NCI-H226 (cell line): ENCODE measurements at regions not wholly inside any gene's neighbourhood (a gene's known extent, or its start where the extent isn't known, plus 50 kb on each side); places are given as distances from the start of the nearest gene placed in this dataset.
"Not testable (repeated sequence)": the region's sequence is repeated elsewhere in the genome, so short reads cannot be mapped to it uniquely, and the experiment has no call there.

Experiments
- DNase-seq: peaks from one replicate; pipeline ENCODE4 v3.0.0-alpha.2; 2015

DNA sequence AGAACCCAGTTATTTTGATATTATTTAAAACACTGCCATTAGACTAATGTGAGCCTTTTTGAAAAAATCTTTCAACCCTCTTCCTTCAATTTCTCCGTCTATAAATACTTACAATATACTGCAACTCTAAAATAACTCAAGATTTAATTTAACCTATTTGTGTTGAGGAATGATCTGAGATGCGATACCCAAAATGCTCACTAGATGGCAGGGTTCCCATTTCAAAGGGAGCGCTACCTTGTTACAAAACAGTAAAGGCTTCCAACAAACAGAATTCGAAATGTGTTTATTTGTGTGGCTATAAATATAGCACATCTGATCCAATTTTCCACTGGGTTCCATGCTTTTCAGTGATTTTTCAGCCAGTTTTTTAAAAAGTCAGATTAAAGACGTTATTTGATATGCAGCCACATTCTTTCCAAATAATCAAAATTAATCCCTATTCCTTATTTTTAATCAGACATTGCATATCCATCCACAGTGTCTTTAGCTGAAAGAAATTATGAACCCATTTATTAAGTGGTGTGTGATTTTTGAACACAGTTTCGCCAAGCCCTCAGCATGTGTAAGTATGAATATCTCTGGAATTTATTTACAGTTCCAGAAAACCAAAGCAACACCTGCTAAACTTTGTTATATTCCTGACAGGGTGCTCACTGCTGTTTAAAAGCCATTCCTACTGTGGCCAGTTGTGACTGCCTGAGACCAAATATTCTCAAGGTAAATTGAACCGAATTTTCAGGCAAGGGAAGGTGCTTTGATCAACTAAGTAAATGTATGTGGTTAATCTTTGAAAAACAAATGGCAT lies 668.0 kb upstream of the LCORL start:
- DNase-seq = peak; percentile 8

- not testable (repeated sequence) for DNase-seq
Observed at GRCh38 chr4:18688351-18688750, 666.8 kb upstream of the LCORL start.

- no peak for DNase-seq
Observed at GRCh38 chr4:18686338-18687037, 664.9 kb upstream of the LCORL start.

DNA sequence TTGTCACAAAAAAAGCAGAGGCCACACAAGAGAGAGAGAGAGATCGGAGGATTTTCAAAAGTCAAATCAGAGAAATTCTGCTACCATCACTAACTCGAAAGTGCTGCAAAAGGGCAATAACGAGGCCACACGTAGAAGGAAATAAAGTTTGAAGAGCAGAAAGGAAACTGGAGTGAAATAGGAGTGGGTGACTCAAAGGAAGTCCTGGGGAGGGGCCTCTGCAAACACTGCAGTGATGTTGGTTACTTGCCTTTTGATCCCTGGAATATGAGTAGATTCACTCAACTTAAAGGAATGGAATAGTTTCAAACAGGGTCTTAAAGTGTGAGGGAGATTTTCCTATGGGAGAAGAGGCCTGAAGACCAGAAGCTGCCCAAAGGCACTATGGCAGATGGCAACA lies 663.4 kb upstream of the LCORL start:
- no peak for DNase-seq

DNA sequence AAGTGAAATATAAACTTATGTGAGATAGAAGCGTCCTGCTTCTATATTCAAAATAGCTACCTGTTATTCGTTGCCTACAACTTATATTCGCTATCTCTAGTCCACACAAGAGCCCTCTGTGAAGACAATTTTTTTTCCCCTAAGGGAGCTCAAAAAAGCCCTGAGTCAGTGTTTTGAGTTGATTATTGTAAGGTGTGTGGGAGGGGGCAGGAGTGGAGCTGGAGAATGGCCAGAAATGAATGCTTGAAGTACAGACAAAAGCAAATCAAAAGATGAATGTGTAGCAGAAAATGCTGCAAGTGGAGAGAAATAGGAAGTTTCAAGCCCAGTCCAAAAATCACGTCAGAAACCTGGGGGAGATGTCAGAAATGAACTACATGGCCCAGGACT lies 655.0 kb upstream of the LCORL start:
- no peak for DNase-seq

DNA sequence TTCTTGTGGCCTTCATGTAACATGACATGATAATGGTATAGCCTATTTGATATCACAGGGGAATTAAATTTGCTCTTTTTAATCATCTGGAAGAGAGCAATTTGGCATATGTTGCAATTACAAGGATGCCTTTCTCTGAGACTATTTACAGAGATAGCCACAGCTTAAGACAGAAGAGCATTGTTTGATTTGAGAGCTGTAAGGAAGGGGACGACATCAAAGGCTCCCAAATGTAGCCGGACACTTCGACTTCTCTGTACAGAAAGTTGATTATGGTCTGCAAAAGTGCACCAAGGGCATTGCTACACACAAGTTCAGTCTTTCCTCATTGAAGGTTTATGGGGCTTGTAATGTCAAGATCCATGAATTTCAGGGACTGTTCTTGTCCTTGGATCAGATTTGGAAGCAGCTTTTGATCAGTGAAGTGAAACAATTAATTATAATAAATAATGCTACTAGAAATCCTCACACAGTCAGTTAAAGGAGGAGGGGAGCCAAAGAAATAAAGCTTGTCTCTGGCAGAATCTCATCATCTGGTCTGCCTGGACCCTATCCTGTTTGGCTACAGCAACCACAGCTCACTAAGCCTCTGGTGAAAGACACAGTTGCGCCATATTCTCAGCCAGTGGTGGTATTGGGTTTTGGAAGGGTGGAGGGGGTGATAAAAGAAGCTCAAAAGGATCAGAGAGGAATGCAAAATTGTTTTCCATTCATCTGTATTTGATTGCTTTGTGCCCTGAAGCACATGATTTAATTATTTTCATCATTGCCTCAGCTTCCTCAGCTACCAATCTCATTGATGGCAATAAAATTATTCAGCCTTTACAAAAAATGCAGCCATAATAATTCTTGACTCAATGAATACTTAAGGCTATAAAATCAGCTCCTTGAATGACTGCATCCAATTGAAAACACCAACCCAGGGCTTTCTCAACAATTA lies 654.3 kb upstream of the LCORL start:
- DNase-seq = no peak

- DNase-seq = no peak
Observed at GRCh38 chr4:18670034-18670433, 648.5 kb upstream of the LCORL start.

GRCh38 chr4:18669390-18669789 lies 647.8 kb upstream of the LCORL start:
- no peak for DNase-seq

GRCh38 chr4:18666322-18666721 lies 644.8 kb upstream of the LCORL start:
- no peak for DNase-seq

DNA sequence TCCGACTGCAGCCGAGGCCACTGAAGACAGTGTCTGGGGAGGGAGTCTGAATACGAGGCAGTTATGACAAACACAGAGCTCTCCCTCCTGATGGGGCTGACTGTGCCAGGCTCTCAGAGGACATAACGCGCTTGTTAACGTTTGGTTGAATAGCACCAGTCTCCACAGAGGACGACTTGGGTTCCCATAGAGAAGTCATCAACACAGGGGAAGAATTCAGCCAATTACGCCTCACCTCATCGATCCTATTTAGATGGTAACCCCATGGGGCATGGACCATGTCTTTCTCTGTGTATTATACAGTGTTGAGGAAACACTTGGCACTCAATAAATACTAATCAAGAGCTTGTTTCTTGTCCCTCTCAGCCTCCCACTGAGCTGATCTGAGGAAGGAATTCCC lies 642.6 kb upstream of the LCORL start:
- DNase-seq = no peak

DNA sequence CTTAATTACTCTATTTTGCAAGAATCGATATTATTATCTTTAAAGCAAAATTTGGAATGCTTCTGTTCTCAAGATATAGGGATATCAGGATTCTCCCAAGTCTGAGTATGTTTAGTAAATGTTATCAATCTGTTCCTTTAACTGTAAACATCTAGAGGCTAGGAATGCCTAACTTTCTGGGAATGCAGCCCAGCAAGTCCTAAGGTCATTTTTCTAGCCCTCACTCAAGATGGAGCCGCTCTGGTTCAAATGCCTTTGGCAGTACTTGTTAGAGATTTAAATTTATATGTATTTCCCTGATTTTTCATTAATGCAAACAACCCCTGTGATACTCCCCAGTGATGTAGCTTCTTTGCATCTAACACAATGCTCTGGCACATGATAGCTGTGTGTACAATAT lies 623.8 kb upstream of the LCORL start:
- no peak for DNase-seq

- no peak for DNase-seq
Observed at GRCh38 chr4:18641334-18641733, 619.8 kb upstream of the LCORL start.

DNA sequence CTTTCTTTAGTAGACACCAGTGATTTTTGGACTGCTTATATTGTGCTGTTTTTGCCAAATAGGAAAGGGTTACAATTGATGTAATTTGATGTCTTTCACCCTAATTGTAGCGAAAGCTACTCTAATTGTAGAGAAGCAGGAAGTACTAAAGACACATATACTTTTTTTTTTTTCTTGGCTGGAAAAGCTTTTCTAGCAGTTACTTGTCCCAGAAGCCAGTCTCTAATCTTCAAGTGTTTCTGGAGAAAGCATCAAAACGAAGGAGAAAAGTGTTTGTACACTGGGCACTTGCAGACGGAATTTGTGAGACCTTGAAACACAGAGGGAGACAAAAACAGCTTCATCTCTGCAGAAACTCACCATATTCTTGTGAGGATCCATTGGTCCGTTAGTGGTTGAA lies 616.5 kb upstream of the LCORL start:
- no peak for DNase-seq

DNA sequence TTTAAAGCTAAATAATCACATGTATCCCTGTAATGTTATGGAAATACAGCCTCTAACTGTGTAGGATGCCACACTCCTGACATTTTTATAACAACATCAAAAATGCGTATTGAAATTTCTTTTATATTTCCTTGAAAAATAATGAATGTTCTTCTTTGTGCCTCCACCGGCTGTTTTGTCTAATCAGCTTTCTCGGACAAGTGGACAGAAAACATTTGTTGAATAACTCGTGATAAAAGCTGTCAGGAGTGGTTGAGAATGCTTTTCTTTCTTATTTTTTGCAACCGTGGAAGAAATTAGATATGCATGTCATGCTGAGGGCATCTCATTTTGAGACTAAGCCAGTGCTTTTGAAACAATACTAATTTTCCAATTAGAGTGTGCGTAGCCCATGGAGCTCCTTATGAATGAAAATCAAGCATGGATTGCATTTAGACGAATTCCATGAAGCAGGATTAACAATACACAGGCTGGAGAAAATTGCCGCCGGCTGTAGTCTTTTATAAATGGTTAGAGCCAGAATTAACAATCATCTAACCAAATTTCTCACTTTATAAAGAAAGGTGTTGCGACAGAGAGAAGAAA lies 614.5 kb upstream of the LCORL start:
- no peak for DNase-seq

GRCh38 chr4:18635531-18635930 lies 614.0 kb upstream of the LCORL start:
- no peak for DNase-seq

GRCh38 chr4:18631586-18631985 lies 610.0 kb upstream of the LCORL start:
- DNase-seq = no peak

GRCh38 chr4:18630218-18631110 lies 608.9 kb upstream of the LCORL start:
- DNase-seq = no peak

GRCh38 chr4:18627447-18628005 lies 606.0 kb upstream of the LCORL start:
- no peak for DNase-seq

DNA sequence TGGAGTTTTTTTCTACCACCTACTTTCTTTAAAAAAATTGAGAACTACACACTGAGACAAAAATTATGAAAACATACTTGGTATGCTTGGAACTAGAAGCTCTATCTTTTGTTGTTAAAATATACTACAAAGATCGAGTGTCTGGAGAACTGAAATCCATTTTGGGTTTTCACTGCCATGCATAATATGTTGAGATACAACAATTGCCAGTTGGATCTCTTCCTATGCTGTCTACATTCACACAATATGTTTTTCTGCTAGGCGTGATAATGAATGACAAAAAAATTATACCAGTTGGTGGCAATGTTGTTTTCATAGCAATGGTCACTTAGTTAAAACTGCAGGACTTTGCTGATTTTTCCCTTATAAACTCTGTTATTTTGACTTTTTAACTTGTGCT lies 605.4 kb upstream of the LCORL start:
- no peak for DNase-seq

- DNase-seq = no peak
Observed at GRCh38 chr4:18626366-18626765, 604.8 kb upstream of the LCORL start.

- no peak for DNase-seq
Observed at GRCh38 chr4:18621186-18621585, 599.6 kb upstream of the LCORL start.

DNA sequence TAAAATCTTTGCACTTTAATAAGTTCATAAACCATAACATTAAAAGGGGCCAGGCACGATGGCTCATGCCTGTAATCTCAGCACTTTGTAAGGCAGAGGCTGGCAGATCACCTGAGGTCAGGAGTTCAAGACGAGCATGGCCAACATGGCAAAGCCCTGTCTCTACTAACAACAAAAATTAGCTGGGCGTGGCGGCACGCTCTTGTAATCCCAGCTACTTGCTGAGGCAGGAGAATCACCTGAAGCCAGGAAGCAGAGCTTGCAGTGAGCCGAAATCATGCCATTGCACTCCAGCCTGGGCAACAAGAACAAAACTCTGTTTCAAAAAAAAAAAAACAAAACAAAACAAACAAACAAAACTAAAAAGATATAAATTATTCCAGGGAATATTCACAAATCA lies 595.2 kb upstream of the LCORL start:
- no peak for DNase-seq
